Retinal pigment epithelial cell (primary cell): ENCODE measurements at regions not wholly inside any gene's neighbourhood (a gene's known extent, or its start where the extent isn't known, plus 50 kb on each side); places are given as distances from the start of the nearest gene placed in this dataset.
A peak's percentile ranks its signal among the peaks of the same experiment; 100 is the strongest.

ENCODE experiments used
- DNase-seq: peaks from one replicate; pipeline ENCODE4 v3.0.0-alpha.2; 2010; ENCODE audit warnings: low read depth
- H3K4me3 ChIP-seq: 2 replicates; pipeline ENCODE4 v1.5.1; 2011; ENCODE audit warnings: mild to moderate bottlenecking, low read length, control low read depth, moderate library complexity
- TF ChIP-seq, protein P1 (sequence below): conservative IDR thresholded peaks from 2 replicates; pipeline ENCODE4 v1.5.1; 2011; ENCODE audit warnings: low read depth, low read length, control low read depth, inconsistent platforms

GRCh38 chr2:122028371-122029100 is 273.1 kb downstream of the TSN start:
- H3K4me3 ChIP-seq: no peak overlapping the region
- TF ChIP-seq, protein P1, sequence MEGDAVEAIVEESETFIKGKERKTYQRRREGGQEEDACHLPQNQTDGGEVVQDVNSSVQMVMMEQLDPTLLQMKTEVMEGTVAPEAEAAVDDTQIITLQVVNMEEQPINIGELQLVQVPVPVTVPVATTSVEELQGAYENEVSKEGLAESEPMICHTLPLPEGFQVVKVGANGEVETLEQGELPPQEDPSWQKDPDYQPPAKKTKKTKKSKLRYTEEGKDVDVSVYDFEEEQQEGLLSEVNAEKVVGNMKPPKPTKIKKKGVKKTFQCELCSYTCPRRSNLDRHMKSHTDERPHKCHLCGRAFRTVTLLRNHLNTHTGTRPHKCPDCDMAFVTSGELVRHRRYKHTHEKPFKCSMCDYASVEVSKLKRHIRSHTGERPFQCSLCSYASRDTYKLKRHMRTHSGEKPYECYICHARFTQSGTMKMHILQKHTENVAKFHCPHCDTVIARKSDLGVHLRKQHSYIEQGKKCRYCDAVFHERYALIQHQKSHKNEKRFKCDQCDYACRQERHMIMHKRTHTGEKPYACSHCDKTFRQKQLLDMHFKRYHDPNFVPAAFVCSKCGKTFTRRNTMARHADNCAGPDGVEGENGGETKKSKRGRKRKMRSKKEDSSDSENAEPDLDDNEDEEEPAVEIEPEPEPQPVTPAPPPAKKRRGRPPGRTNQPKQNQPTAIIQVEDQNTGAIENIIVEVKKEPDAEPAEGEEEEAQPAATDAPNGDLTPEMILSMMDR: no peak
- DNase-seq: peak; percentile 46

DNA sequence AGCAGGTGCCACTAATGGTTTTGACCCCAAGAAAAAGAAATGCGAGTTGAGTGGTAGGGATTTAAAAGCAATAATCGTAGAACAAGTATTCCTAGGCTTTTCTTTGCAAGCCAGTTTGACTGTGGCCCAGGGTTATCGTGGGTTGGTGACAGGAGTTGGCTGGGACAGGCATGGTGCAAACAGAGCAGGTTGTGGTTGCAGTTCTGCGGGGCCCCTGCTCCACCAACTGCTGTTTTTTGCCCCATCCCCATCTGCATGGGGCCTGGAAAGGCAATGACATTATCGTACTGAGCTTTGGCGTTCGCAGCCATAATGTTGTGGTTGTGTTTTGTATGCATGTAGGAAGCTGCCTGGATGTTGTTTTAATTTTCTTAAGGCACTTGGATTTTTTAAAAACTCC is 274.0 kb downstream of the TSN start:
- no peak for DNase-seq
- TF ChIP-seq, protein P1: no peak
- H3K4me3 ChIP-seq: no peak overlapping the region

DNA sequence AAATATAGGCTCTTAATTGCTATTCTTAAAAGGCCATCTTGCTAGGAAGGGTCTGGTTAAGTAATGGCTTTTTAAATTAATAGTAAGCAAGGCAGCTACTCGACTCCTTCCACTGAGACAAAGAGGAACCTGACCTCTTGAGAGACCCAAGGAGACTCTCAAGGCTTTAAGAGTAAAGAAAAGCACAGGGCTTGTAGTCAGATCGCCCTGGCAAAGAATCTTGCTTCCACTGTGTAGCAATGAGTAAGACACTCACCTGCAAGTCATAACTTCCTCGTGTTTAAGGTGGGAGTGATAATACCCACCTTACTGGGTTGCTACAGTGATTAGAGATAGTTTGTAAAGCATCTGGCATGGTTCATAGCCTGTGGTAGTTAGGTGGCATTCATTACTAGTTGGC is 274.5 kb downstream of the TSN start:
- no peak for DNase-seq
- no peak overlapping the region for H3K4me3 ChIP-seq
- TF ChIP-seq, protein P1: no peak

GRCh38 chr2:122031544-122032263 is 276.3 kb downstream of the TSN start:
- DNase-seq: no peak
- TF ChIP-seq, protein P1: no peak
- H3K4me3 ChIP-seq: no peak overlapping the region

DNA sequence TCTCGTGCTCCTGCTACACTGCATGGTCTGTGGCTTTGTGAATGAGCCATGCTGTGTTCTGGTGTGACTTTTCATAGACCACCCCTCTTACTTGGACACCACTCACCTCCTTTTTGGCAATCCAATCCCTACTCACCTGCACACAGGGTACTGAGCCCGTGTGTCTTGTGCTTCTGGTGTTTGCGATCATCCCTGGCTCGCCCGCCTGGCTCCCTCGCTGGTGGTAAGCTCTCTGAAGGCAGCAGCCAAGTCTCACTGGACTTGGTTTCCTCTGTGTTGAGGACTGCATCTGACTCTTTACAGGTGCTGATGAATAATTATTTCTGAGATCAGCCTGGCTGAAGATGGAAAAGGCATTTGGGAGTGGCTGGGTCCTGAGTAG is 276.8 kb downstream of the TSN start:
- H3K4me3 ChIP-seq: no peak overlapping the region
- no peak for DNase-seq
- TF ChIP-seq, protein P1: no peak

GRCh38 chr2:122033778-122034177 is 278.3 kb downstream of the TSN start:
- no peak overlapping the region for H3K4me3 ChIP-seq
- DNase-seq: no peak
- TF ChIP-seq, protein P1: no peak

- no peak for DNase-seq
- no peak overlapping the region for H3K4me3 ChIP-seq
- TF ChIP-seq, protein P1: no peak
Observed at GRCh38 chr2:122034344-122034743, 278.9 kb downstream of the TSN start.
